ENCODE measurements at regions not wholly inside any gene's neighbourhood (a gene's known extent, or its start where the extent isn't known, plus 50 kb on each side); places are given as distances from the start of the nearest gene placed in this dataset.

DNA sequence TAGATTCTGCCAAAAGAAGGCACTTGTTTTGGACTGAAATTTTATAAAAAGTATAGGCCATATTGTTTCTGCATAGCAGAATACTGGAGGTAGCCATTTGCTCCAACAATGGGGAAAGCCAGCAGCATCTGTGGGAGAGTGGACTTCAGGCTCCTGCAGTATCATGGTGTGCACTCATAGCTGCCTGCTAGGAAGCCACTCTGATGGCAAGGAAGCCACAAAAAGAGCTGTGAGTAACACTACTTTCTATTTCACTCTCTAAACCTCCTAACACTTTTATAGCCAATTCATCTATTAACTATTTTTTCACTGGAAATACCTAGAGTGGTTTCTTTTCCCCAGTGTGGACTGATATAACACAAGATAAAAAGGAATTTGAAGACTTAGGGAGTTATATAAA, 144.4 kb upstream of the KCNJ3 start:
- Histone ChIP-seq H2AFZ (ENCODE audit: insufficient read depth, low read depth, low read length, poor library complexity, severe bottlenecking) (no peak overlapping the region), H3K4me1 (ENCODE audit: control insufficient read depth in 1 of 2, insufficient read depth in 2 of 2, low read length in 2 of 2) (no peaks in the 10 kb centered on the region), H3K4me3 (replicated peaks in 1 of 3; ENCODE audit: low read depth in 2 of 3, low read length in 3 of 3) (no peak overlapping the region), H3K9me3 (replicated peaks in 1 of 2; ENCODE audit: control insufficient read depth in 1 of 2, insufficient read depth in 1 of 2, low read length in 2 of 2) (no peaks in the 10 kb centered on the region), H3K4me2 (replicated peaks; ENCODE audit: extremely low read depth, low read length, poor library complexity, severe bottlenecking) (no peak overlapping the region), H3K27ac (ENCODE audit: low read depth in 1 of 2, low read length in 2 of 2) (no peak overlapping the region), H3K79me2 (ENCODE audit: insufficient read depth, low read length) (no peaks in the 10 kb centered on the region), H3K9ac (ENCODE audit: insufficient read depth, low read length, poor library complexity, severe bottlenecking) (no peak overlapping the region), H4K20me1 (ENCODE audit: insufficient read depth, low read length) (no peaks in the 10 kb centered on the region), H3K36me3 (replicated peaks in 1 of 2; ENCODE audit: control insufficient read depth in 1 of 2, insufficient read depth in 2 of 2, low read length in 2 of 2) (no peaks in the 10 kb centered on the region), H3K27me3 (ENCODE audit: control insufficient read depth in 2 of 2, insufficient read depth in 2 of 2, low read length in 2 of 2) (no peaks in the 10 kb centered on the region)
- DNase-seq, result no peak
- peaks cover 0 to 4% (median 0%) of the 10 kb centered on the region in 7 donors for H3K9me3 Mint-ChIP-seq
- H3K27me3 Mint-ChIP-seq (ENCODE audit: low read depth in 3 of 3), result no peaks in the 10 kb centered on the region
- no peaks in the 10 kb centered on the region for H3K36me3 Mint-ChIP-seq
- H3K27ac Mint-ChIP-seq, result no peak overlapping the region
- no peaks in the 10 kb centered on the region for H3K4me1 Mint-ChIP-seq
- TF ChIP-seq CTCF (IDR thresholded peaks at IDR 0.05), result no peak
- intact Hi-C loops (cut with micrococcal nuclease), result no loop called here
- H3K4me3 Mint-ChIP-seq, result no peak overlapping the region

DNA sequence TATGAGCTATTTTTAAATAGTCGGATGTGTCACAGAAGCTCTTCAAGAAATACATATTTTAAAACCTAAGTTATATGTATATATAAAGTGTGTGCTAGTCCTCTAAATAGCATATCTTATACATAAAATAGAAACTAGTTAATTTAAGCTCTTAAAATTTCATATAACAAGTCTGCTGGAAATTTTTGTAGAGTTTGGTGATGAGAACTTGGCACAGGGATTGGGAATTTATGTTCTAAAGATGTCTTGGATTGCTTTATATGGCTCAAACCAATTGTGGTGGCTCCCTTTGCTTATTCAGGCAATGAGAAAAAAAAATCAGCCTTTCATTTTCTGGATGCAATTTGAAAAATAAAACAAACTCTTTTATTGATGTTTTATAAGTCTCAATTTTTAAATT, 142.8 kb upstream of the KCNJ3 start:
- Mint-ChIP-seq H3K27me3 (ENCODE audit: low read depth in 3 of 3) (no peaks in the 10 kb centered on the region), H3K27ac (no peak overlapping the region), H3K4me1 (no peaks in the 10 kb centered on the region), H3K36me3 (no peaks in the 10 kb centered on the region), H3K9me3 (peaks cover 0 to 6% (median under 1%) of the 10 kb centered on the region in 7 donors), H3K4me3 (no peak overlapping the region)
- Histone ChIP-seq H3K36me3 (replicated peaks in 1 of 2; ENCODE audit: control insufficient read depth in 1 of 2, insufficient read depth in 2 of 2, low read length in 2 of 2) (no peaks in the 10 kb centered on the region), H3K9me3 (replicated peaks in 1 of 2; ENCODE audit: control insufficient read depth in 1 of 2, insufficient read depth in 1 of 2, low read length in 2 of 2) (no peaks in the 10 kb centered on the region), H4K20me1 (ENCODE audit: insufficient read depth, low read length) (no peaks in the 10 kb centered on the region), H3K4me3 (replicated peaks in 1 of 3; ENCODE audit: low read depth in 2 of 3, low read length in 3 of 3) (no peak overlapping the region), H3K79me2 (ENCODE audit: insufficient read depth, low read length) (no peaks in the 10 kb centered on the region), H2AFZ (ENCODE audit: insufficient read depth, low read depth, low read length, poor library complexity, severe bottlenecking) (no peak overlapping the region), H3K27me3 (ENCODE audit: control insufficient read depth in 2 of 2, insufficient read depth in 2 of 2, low read length in 2 of 2) (no peaks in the 10 kb centered on the region), H3K9ac (ENCODE audit: insufficient read depth, low read length, poor library complexity, severe bottlenecking) (no peak overlapping the region), H3K4me1 (ENCODE audit: control insufficient read depth in 1 of 2, insufficient read depth in 2 of 2, low read length in 2 of 2) (no peaks in the 10 kb centered on the region), H3K4me2 (replicated peaks; ENCODE audit: extremely low read depth, low read length, poor library complexity, severe bottlenecking) (no peak overlapping the region), H3K27ac (ENCODE audit: low read depth in 1 of 2, low read length in 2 of 2) (no peak overlapping the region)
- no peak for TF ChIP-seq CTCF (IDR thresholded peaks at IDR 0.05)
- WGBS (ENCODE audit: insufficient coverage), result no CpG with 5 or more reads among the region's 1 CpG
- DNase-seq, result no peak
- intact Hi-C loops (cut with micrococcal nuclease), result no loop called here
